ENCODE measurements at regions not wholly inside any gene's neighbourhood (a gene's known extent, or its start where the extent isn't known, plus 50 kb on each side); places are given as distances from the start of the nearest gene placed in this dataset.

DNA sequence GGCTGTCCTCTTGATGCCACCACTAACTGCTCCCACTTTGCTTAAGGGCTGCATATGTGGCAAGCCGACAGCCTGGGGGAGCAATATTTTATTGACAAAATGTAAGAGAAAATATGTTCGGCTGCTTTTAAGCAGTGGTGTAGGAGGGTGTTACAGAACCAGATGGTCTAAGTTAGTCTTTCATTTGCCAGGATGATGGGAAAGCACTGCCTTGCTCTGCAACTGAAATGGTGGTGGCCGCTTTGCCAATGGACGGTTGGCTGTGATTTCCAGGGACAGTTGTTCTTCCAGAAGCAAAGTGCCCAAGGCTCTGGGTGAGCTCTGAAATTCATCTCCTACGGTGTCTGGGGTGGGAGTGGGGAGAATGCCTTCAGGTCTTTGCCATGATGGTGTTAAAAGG, 469.3 kb downstream of the TOX3 start:
- no peaks in the 10 kb centered on the region for H3K36me3 ChIP-seq (ENCODE audit: control insufficient read depth in 4 of 4, insufficient read depth in 4 of 4, low read length in 4 of 4)
- TF ChIP-seq, protein P1, sequence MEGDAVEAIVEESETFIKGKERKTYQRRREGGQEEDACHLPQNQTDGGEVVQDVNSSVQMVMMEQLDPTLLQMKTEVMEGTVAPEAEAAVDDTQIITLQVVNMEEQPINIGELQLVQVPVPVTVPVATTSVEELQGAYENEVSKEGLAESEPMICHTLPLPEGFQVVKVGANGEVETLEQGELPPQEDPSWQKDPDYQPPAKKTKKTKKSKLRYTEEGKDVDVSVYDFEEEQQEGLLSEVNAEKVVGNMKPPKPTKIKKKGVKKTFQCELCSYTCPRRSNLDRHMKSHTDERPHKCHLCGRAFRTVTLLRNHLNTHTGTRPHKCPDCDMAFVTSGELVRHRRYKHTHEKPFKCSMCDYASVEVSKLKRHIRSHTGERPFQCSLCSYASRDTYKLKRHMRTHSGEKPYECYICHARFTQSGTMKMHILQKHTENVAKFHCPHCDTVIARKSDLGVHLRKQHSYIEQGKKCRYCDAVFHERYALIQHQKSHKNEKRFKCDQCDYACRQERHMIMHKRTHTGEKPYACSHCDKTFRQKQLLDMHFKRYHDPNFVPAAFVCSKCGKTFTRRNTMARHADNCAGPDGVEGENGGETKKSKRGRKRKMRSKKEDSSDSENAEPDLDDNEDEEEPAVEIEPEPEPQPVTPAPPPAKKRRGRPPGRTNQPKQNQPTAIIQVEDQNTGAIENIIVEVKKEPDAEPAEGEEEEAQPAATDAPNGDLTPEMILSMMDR (IDR thresholded peaks at IDR 0.05; ENCODE audit: control extremely low read depth, extremely low read depth): no peak
- DNase-seq (no peak), ATAC-seq (ENCODE audit: insufficient read depth, low FRiP score) (no peak)
- H3K9ac ChIP-seq (ENCODE audit: insufficient read depth in 1 of 2, low read length in 2 of 2): no peak overlapping the region
- no peaks in the 10 kb centered on the region for H3K4me1 ChIP-seq (ENCODE audit: control insufficient read depth in 5 of 5, insufficient read depth in 5 of 5, low read length in 5 of 5)
- H3K4me3 ChIP-seq: no peak overlapping the region
- no peak overlapping the region for H3K27ac ChIP-seq (ENCODE audit: low read depth in 1 of 2, low read length in 1 of 2)
- 89 to 90% methylated on average over 5 of the region's 5 CpGs for WGBS, 2 donors
- H3K27me3 ChIP-seq (ENCODE audit: control insufficient read depth in 3 of 3, insufficient read depth in 3 of 3, low read length in 2 of 3): peaks cover 0 to 3% (median 0%) of the 10 kb centered on the region in 3 donors
- H3K9me3 ChIP-seq (ENCODE audit: control insufficient read depth in 4 of 4, insufficient read depth in 3 of 4, low read length in 3 of 4): no peaks in the 10 kb centered on the region

DNA sequence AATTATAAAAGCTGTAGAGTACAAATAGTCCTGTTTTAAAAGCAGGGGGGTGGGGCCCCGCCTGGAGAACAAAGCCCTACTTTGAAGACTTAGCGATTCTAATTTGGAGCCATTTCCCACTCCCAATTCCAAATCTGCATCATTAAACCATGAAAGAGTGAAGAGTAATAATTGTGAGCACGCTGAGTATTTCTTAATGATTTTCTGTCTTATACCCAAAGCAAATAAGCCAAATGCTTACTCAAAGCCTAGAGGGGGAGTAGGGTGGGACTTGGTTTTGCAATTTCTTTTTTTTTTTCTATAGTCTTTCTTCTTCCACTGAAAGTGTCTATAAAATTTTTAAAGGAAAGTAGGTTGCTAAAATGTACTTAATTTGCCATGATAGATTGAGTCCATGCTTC, 470.1 kb downstream of the TOX3 start:
- WGBS, 2 donors: 78 to 81% methylated on average over 3 of the region's 3 CpGs
- H3K27me3 ChIP-seq (ENCODE audit: control insufficient read depth in 3 of 3, insufficient read depth in 3 of 3, low read length in 2 of 3): peaks cover 0 to 3% (median 0%) of the 10 kb centered on the region in 3 donors
- ATAC-seq (ENCODE audit: insufficient read depth, low FRiP score) (no peak), DNase-seq (no peak)
- no peak overlapping the region for H3K9ac ChIP-seq (ENCODE audit: insufficient read depth in 1 of 2, low read length in 2 of 2)
- H3K4me1 ChIP-seq (ENCODE audit: control insufficient read depth in 5 of 5, insufficient read depth in 5 of 5, low read length in 5 of 5): no peaks in the 10 kb centered on the region
- no peaks in the 10 kb centered on the region for H3K9me3 ChIP-seq (ENCODE audit: control insufficient read depth in 4 of 4, insufficient read depth in 3 of 4, low read length in 3 of 4)
- TF ChIP-seq, protein P1 (IDR thresholded peaks at IDR 0.05; ENCODE audit: control extremely low read depth, extremely low read depth): no peak
- H3K36me3 ChIP-seq (ENCODE audit: control insufficient read depth in 4 of 4, insufficient read depth in 4 of 4, low read length in 4 of 4): no peaks in the 10 kb centered on the region
- H3K27ac ChIP-seq (ENCODE audit: low read depth in 1 of 2, low read length in 1 of 2): no peak overlapping the region
- no peak overlapping the region for H3K4me3 ChIP-seq

DNA sequence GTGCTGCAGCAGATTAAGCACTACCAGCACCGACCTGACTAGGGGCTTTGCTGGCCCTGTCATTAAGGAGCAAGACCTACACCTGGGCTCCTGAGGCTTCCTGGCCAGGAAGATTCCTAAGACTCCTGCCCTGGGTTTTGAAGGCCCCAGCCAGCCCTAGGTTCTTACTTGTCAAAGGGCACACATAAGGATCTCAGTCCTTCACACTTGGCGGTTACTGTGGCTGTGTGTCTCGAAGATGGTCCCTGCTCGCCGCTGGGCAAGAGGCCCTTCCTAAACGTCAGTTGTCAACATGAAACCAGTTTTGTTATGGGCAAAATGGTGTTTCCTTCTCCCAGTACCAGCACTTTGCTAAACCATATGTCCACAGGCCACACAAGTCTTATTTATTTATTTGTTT, 470.6 kb downstream of the TOX3 start:
- Histone ChIP-seq H3K27me3 (ENCODE audit: control insufficient read depth in 3 of 3, insufficient read depth in 3 of 3, low read length in 2 of 3) (peaks cover 0 to 3% (median 0%) of the 10 kb centered on the region in 3 donors), H3K9ac (ENCODE audit: insufficient read depth in 1 of 2, low read length in 2 of 2) (no peak overlapping the region), H3K36me3 (ENCODE audit: control insufficient read depth in 4 of 4, insufficient read depth in 4 of 4, low read length in 4 of 4) (no peaks in the 10 kb centered on the region), H3K4me3 (no peak overlapping the region), H3K27ac (ENCODE audit: low read depth in 1 of 2, low read length in 1 of 2) (no peak overlapping the region), H3K9me3 (ENCODE audit: control insufficient read depth in 4 of 4, insufficient read depth in 3 of 4, low read length in 3 of 4) (no peaks in the 10 kb centered on the region), H3K4me1 (ENCODE audit: control insufficient read depth in 5 of 5, insufficient read depth in 5 of 5, low read length in 5 of 5) (no peaks in the 10 kb centered on the region)
- TF ChIP-seq, protein P1 (IDR thresholded peaks at IDR 0.05; ENCODE audit: control extremely low read depth, extremely low read depth): no peak
- WGBS, 2 donors: 85 to 91% methylated on average over 6 of the region's 6 CpGs
- no peak for ATAC-seq (ENCODE audit: insufficient read depth, low FRiP score)
- no peak for DNase-seq

DNA sequence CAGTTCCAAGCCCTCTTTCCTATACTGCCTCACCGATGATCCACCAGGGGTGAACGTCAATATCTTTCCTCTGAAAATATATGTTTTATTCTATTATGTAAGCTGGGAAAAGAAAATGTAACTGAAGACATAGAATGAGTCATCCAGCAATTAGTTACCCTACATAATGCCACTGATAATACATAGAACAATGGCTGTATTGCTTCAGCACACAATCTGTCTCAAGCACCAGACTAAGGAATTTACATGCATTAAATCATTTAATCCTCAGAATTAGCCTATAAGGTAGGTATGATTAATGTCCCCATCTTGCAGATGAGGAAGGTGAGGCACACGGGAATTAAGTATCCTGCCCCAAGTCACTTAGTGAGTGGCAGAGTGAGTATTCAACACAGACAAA, 472.8 kb downstream of the TOX3 start:
- Histone ChIP-seq H3K27me3 (ENCODE audit: control insufficient read depth in 3 of 3, insufficient read depth in 3 of 3, low read length in 2 of 3) (no peaks in the 10 kb centered on the region), H3K9me3 (ENCODE audit: control insufficient read depth in 4 of 4, insufficient read depth in 3 of 4, low read length in 3 of 4) (no peaks in the 10 kb centered on the region), H3K36me3 (ENCODE audit: control insufficient read depth in 4 of 4, insufficient read depth in 4 of 4, low read length in 4 of 4) (no peaks in the 10 kb centered on the region), H3K4me3 (no peak overlapping the region), H3K4me1 (ENCODE audit: control insufficient read depth in 5 of 5, insufficient read depth in 5 of 5, low read length in 5 of 5) (peaks cover 0 to 4% (median 0%) of the 10 kb centered on the region in 5 donors), H3K27ac (ENCODE audit: low read depth in 1 of 2, low read length in 1 of 2) (no peak overlapping the region), H3K9ac (ENCODE audit: insufficient read depth in 1 of 2, low read length in 2 of 2) (no peak overlapping the region)
- DNase-seq (no peak), ATAC-seq (ENCODE audit: insufficient read depth, low FRiP score) (no peak)
- TF ChIP-seq, protein P1 (IDR thresholded peaks at IDR 0.05; ENCODE audit: control extremely low read depth, extremely low read depth): no peak
- 87 to 89% methylated on average over 3 of the region's 3 CpGs for WGBS, 2 donors

Measured in lung (tissue), 11 donors.